NCI-H187 (cell line): ENCODE measurements at regions not wholly inside any gene's neighbourhood (a gene's known extent, or its start where the extent isn't known, plus 50 kb on each side); places are given as distances from the start of the nearest gene placed in this dataset.
"Not testable (repeated sequence)": the region's sequence is repeated elsewhere in the genome, so short reads cannot be mapped to it uniquely, and the experiment has no call there.

Experiments
- DNase-seq, 2 experiments: peaks; one replicate each; lab custom pipeline; 2025; lab: John Stamatoyannopoulos, UW

DNA sequence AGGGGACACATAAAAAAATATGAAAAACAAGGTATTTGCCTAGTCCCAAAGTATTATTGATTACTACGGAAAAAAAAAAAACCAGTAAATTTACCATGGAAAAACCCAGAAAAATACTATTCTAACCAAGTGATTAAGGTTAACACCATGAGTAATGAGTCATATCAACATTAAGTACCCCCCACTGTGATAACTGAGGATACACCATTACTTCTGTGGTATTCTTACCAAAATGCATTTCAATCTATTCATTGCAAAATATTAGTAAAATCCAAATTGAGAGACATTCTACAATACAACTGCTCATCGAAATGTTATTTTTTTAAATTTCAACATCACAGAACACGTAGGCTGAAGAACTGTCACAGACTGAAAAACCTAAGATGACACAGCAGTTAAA, 669.8 kb downstream of the ZEB2 start:
- no peak for DNase-seq

DNA sequence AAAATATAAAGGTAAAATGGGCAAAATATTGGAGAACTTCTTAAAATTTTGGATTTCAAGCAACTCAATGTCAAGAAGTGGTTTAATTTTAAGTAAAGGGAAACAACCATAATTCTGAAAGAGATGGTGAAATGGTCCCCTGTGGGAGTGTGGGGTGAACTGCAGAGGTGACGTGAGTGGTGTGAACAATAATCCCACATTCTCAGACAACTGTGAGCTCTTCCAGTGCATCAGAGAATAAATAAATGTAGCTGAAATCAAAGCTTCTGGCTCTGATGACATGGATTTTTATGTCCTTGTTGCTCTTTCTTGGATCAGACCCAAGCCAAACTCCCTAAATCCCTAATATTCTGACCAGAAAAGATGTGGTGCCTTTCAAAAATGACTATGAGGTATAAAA, 672.7 kb downstream of the ZEB2 start:
- no peak for DNase-seq

DNA sequence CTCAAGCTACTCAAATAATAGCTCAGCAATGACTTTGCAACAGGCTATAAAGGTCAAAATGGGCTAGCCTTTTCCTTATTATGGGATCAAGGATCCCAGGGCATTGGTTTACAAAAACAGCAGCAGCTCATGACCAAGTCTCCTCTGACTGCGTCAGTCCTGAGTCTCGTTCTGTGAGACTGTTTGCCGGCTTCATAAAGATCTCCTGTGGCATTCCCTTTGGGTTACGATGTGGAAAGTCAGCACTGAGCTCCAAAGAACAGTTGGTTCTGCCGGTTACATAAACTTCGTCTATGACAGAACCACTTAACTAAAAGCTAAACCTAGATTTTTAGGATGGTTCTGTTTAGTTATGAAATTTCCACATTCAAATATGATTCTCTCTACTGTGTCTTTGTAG, 674.9 kb downstream of the ZEB2 start:
- DNase-seq: no peak

DNA sequence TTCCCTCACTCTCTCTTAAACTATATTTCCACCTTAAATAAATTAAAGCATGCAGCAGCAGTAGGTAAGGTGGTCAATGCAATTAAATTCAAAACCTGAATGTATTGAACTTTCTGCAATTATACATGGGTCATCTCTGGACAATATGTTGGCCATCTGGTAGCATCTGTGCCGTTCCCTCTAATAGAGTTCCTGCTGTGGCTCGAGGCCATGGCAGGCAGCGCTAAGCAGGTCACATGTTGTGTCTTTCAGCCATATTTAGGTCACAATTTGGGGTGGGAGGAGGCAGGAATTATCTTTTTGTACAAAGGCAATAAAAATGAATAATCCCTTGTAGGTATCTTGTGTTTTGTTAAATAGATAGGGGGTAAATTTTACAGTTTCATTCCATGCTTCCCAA, 676.2 kb downstream of the ZEB2 start:
- no peak for DNase-seq

DNA sequence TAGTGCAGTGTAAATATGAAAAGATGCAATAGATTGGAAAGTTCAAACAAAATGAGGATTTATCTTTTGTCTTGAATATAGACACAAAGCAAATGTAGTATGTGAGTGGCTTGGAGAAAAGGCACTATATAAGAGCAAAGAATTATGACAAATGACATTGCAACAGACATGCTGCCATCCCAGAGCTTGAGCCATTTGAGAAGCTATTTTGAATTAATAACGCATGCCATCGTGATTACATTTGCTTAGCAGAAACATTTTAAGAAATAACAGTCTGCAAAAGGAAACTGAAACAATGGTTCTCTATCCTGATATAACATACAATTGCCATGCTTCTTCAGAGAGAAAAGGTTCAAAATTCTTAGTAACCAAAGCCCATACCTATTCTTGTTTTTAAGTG, 677.1 kb downstream of the ZEB2 start:
- DNase-seq: no peak

DNA sequence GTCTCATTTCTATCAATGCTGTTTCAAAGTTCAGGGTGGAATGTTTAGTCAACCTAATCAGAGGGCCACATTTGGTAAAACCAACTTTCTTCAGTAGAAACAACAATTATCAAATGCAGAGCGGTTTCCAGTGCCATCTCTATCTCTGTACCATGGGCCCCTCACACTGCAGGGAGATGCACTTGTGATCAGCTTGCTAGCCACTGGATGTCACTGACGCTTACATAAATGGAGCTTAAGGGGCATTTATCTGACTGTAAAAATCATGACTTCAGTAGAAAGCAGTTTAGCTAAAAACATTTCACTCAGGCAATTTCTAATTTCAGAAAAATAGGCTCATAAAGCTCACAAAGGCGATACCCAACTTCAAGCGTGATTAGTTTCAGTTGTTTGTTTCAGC, 678.0 kb downstream of the ZEB2 start:
- DNase-seq: no peak

DNA sequence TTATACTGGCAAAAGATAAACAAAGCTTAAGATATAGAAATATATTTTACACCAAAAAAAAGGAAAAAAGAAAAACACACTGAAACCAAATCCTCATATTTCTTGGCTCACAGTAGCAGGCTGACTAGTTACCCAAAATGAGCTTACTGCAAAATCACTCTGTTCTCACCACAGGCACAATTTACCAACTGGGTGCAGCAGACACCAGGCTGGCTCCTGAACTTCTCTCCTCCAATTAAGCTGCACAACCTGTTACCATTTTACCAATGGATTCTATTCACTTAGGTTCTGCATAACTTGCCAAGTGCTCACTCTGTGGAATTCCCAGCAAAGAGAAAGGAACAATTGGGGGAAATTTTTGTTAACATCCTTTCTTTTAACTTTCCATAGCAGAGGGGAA, 679.3 kb downstream of the ZEB2 start:
- no peak for DNase-seq

DNA sequence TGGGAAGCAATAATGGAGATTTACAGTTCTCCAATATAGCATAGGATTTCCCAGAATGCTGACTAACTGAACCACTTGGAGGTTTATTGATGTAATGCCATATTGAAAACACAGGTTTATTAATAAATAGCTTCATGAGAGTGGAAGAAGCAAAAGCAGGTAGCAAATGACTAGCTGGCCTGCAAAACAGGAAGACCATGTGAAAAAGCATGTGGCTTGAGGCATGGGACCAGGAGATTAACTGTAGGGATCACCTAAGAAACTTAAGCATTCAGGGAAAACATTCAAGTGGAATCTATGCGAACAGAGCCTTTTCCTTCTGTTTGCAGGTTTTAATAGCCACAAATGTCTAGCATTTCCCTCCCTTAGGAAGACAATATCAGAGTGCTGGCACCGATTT, 679.7 kb downstream of the ZEB2 start:
- no peak for DNase-seq

DNA sequence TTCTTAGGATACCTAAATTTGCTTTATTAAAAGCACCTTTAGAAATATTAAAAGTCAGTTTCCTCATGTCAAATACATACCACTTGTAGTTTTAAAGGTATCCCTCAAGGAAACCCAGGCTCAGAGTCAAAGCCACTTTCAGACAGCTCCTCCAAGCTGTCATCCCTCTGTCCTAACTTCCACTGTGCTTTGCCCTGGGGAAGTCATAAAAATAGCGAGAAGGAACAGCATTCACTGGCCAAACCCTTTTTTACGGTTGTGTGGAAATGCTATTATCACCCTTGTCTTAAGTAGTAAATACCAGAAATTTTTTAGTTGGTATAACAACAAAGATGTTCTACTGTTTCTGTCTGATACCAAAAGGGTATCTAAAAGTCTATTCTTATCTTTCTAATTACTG, 680.5 kb downstream of the ZEB2 start:
- DNase-seq: no peak

DNA sequence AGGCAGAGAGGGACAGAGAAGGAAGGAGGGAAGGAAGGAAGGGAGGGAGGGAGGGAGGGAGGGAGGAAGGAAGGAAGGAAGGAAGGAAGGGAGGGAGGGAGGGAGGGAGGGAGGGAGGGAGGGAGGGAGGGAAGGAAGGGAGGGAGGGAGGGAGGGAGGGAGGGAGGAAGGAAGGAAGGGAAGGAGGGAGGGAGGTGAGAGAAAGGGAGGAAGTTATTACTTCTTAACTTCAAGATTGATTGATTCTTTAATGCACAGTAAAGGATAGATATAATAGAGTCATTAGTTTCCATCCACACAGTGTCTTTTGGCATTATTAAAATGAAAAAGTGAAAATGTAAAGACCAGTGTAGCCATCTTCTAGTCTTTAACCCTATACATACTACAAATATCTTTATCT, 682.9 kb downstream of the ZEB2 start:
- DNase-seq: not testable (repeated sequence)

DNA sequence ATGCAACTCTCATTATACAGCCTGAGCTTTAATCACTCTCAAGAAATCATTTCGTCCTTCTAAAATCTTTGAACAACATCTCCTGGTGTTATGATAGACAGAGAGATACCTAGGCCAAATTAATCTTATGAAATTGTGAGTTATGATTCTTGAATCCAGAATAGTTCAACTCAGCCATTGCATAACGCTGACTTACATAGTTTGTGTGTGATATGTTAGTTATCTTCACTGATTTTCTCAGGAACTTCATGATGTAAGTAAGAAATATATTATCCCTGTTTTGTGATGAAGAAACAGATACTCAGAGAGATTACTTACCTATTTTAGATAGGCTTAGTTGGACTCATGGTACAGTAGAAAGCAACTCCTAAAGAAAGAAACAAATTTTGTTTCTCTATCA, 684.4 kb downstream of the ZEB2 start:
- DNase-seq: no peak

DNA sequence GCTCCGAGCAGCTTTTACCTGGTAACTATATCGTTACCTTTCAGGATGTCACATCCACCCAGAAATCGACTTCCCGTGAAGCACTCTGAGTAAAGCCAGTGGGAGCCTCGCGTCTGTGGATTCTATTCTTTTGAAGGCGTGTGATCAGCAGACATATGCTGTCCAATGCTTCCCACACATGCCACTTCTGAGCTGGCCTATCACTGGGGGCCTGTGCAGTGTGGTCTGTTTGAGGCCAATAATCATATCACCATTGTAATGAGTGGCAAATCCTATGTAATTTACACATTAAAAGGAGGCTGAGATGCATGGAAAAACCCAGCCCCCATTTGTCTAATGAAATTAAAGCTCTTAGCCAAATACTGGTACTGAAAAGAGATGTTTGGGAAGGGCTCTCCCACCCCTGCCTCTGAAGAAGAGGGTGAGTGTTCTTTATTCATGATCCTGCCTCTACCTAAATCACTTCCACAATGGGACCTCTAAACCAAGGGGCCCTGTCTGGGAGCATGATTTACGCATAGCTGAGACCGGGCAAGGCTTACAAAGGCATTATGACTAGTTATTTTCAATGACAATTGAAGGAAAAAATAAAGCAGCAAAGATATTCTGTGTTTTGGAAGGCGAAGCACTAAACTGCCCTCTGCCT, 686.8 kb downstream of the ZEB2 start:
- DNase-seq: no peak

DNA sequence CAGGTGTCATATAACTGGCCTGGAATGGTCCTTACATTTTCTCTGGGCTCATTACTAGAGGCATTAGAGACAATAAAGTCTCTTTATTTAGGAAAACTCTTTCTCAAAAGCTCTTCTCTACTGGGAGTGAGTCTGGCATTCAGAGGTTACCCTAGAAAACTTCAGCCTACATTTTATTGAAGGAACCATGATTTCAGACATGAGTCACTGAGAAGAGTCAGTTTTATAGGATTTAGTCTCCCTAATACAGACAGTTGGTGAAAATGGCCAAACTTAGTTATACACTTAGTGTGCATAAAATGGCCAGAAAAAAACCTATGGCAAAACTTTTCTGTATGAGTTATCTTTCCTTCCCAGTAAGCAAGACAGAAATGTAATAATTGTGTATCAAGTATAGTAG, 689.4 kb downstream of the ZEB2 start:
- DNase-seq: no peak

DNA sequence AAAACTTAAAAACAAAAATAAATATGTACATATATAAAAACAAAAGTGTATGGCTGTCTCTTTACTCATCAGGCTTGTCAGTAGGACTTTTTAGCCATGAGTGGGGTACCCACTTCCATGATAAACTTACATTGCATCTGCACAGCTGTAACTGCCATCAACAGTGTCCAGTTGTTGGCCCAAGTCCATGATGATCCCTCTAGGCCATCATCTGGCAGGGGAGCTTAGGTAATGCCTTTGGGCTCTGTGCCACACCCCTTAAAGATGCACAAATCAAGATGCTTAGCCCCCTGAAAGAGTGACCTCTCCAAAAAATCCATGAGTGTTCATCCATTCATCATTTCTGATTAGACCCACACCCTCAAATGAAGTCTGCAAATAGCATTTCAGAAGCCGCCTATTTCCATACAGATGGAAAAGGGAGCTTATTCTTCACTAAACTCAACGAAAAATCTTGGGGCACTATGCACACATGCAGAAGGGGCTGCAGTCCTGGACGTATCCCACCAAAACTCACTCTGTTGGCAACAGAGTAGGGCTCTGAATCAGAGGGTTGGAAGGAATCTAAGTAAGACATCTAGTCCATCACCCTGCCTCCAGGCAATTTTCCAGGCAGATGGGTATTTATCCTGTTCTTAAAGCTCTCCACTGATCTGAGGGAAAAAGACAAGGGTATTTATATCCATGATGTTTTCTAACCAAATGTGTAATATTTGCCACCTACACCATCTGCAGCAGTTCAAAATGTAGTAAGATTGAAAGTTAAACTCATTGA, 691.0 kb downstream of the ZEB2 start:
- DNase-seq: no peak

DNA sequence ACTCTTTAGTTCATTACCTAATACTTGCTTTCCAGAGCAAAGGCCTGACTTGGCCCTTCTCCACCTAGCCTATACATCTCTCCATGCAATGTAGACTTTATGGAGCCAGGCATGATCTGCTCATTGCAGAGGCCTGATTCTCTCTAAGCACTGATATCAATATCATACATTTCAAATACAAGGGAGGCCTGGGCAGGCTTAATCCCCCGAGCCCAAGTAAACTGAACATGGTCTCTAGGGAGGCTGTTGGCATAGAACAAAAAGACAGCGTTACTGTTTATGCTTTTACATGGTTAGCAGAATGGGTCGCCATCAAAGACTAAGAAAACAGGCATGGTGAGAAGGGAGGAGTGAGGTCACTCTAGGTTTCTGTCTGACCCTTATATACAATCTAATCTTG, 695.1 kb downstream of the ZEB2 start:
- DNase-seq: no peak

DNA sequence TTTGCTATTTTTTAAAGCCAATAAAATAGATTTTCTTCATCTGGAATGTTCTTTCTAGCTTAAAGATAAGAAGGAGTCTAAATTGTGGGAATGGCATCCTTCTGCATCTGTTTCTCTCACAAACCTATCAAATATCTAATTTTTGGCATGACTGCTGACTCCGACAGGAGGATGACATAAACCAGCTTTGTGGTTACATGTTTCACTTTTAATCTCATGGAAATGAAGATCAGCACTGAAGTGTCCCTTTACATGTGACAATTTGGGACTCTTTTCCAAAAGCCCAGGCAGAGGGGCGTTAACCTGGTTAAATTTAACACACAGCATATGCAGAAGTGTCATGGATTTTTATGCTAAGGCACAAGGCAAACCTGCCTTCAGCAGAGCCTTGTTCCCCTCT, 694.7 kb downstream of the ARHGAP15 start:
- DNase-seq: no peak

DNA sequence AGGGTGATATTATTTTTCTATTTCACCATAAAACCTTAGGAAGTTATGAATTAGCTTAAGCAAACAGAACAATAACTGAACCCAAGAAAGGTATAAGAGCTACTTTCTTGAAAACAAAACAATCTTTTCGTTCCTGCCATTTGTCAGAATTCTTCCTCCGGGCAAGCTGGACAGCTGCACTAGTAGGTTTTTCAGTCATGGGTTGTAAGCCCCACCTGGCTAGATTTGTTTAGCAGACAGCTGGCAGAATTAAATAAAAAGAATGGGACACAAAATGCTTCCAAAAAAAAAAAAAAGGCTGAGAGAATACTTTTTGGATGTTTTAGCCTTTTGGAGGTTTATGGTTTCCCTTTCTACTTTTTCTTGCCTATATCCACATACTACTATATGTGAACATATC, 694.1 kb downstream of the ARHGAP15 start:
- no peak for DNase-seq

DNA sequence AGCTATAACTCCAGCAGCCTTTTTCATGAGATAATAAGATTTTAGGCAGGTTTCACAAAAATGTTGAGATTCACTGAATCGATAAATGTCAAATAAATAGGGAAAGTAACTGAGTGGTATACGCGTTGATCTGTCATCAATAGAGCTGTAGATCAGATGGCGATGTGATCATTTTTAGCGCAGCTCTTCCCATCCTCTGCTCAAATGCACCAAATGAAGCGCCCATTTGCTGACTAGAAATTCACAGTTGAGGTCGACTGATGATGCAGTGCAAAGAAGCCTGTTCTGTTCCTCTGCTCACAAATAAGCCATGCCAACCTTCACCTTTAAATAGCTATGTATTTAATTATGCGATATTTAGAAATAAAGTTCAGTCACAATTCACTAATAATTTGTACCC, 693.5 kb downstream of the ARHGAP15 start:
- DNase-seq: no peak

DNA sequence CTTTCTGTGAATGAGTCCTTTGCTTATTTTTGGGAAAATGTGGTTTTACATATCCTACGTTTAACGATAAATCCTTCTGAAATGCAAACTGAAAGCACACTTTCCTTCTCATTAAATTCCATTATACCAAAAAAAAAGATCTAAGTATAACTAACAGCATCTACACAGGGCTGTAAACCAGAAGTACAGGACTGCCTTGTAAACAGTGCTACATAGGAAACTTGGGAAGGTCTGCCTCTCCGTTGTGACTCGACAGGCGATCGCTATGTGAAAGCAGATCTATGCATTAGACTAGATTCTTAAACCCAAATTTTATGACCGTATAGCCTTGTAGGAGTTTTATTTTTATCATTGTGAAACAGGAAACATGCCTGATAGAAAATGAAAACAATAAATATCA, 690.5 kb downstream of the ARHGAP15 start:
- DNase-seq: no peak

DNA sequence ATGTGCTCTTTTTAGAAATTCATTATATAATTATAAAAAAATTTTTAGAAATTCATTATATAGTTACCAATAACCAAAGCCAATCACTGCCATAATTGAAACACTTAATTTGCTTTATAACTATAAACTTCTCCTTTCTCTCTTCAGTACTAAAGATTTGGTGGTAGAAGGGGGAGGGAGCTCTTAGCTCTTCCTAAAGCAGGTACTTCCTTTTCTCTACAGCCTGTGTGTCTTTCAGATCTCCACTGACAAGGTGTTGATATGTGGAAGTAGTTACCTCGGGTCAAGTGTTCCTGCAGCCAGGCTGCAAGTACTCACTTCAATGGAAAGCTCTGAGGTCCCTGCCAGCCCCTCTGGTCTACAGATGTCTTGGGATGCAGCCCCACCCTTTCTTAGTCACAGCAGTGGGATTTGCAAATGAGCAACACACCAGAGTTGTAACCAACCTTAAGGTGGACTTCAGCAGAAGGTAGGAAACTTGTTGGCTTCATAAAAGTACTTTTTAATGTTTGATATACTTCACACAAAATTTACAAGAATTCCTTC, 690.0 kb downstream of the ARHGAP15 start:
- DNase-seq: no peak
